NB4 (cell line): ENCODE measurements at regions not wholly inside any gene's neighbourhood (a gene's known extent, or its start where the extent isn't known, plus 50 kb on each side); places are given as distances from the start of the nearest gene placed in this dataset.

Experiments
- CTCF ChIP-seq: IDR thresholded peaks from one replicate; pipeline ENCODE4 v1.5.1; 2012; ENCODE audit warnings: low read depth, low read length
- MAX ChIP-seq: IDR thresholded peaks from 2 replicates; pipeline ENCODE4 v1.6.1; 2011; ENCODE audit warnings: low read depth, low read length
- MYC ChIP-seq: IDR thresholded peaks from 2 replicates; pipeline ENCODE4 v1.6.1; 2011; ENCODE audit warnings: low read depth, low read length
- POLR2A ChIP-seq: IDR thresholded peaks from 2 replicates; pipeline ENCODE4 v1.6.1; 2011; ENCODE audit warnings: mild to moderate bottlenecking; ENCODE audit not compliant: insufficient read length; ENCODE audit errors: extremely low read depth

- TF ChIP-seq CTCF (no peak), POLR2A (no peak), MAX (no peak), MYC (no peak)
These were observed 217.9 kb downstream of the RHOU start for GRCh38 chr1:228953207-228953606.
